Natural killer cell (primary cell): ENCODE measurements at regions not wholly inside any gene's neighbourhood (a gene's known extent, or its start where the extent isn't known, plus 50 kb on each side); places are given as distances from the start of the nearest gene placed in this dataset.

Experiments used
- ATAC-seq, 3 donors: fragments of 150-1000 bp in 2 of 3; fragments of 200-7000 bp in 1 of 3; cut with Tn5 transposase; 1 replicate in 1 of 3; 2 replicates in 2 of 3; pipeline ENCODE4 v1.10.0; 2021; ENCODE audit warnings: mild to moderate bottlenecking in 2 of 3, moderate library complexity in 2 of 3
- DNase-seq, 2 donors: peaks; one replicate each; pipeline versions ENCODE4 v3.0.0 to v3.0.0-alpha.2; 2013 to 2021; ENCODE audit warnings: mixed read lengths in 1 of 2
- H3K27ac ChIP-seq: one replicate; pipeline ENCODE4 v1.5.1; 2013; ENCODE audit warnings: mild to moderate bottlenecking, low read length
- H3K27me3 ChIP-seq: one replicate; pipeline ENCODE4 v1.6.1; 2013; ENCODE audit warnings: low read length; ENCODE audit not compliant: control insufficient read depth, insufficient read depth
- H3K36me3 ChIP-seq: one replicate; pipeline ENCODE4 v1.6.1; 2013; ENCODE audit warnings: low read length; ENCODE audit not compliant: control insufficient read depth, insufficient read depth
- H3K4me1 ChIP-seq: one replicate; pipeline ENCODE4 v1.6.1; 2013; ENCODE audit warnings: low read length; ENCODE audit not compliant: control insufficient read depth, insufficient read depth
- H3K4me3 ChIP-seq: one replicate; pipeline ENCODE4 v1.5.1; 2013; ENCODE audit warnings: low read length
- H3K9me3 ChIP-seq: one replicate; pipeline ENCODE4 v1.6.1; 2013; ENCODE audit warnings: low read length; ENCODE audit not compliant: control insufficient read depth, insufficient read depth
- H3K27ac Mint-ChIP-seq, 2 donors: one replicate each; pipeline ENCODE4 v1.8.0; 2022; ENCODE audit warnings: mild to moderate bottlenecking in 2 of 2, mixed read lengths in 2 of 2, moderate library complexity in 1 of 2
- H3K27me3 Mint-ChIP-seq, 2 donors: one replicate each; pipeline ENCODE4 v1.8.0; 2022; ENCODE audit warnings: low read depth in 2 of 2, mixed read lengths in 2 of 2
- H3K36me3 Mint-ChIP-seq: one replicate; pipeline ENCODE4 v1.8.0; 2022; ENCODE audit warnings: mixed read lengths
- H3K4me1 Mint-ChIP-seq, 2 donors: one replicate each; pipeline ENCODE4 v1.8.0; 2022; ENCODE audit warnings: mixed read lengths in 2 of 2
- H3K4me3 Mint-ChIP-seq: one replicate; pipeline ENCODE4 v1.8.0; 2022; ENCODE audit warnings: mild to moderate bottlenecking, moderate library complexity, mixed read lengths
- H3K9me3 Mint-ChIP-seq, 2 donors: one replicate each; pipeline ENCODE4 v1.8.0; 2022; ENCODE audit warnings: mixed read lengths in 2 of 2
- WGBS: methylation state at CpG from one replicate; pipeline ENCODE4 v1.1.7; 2013; ENCODE audit warnings: missing lambda C conversion rate; ENCODE audit not compliant: insufficient coverage; 5-methylcytosine and 5-hydroxymethylcytosine counted together
- intact Hi-C: fragments of 100-400 bp; cut with micrococcal nuclease; formaldehyde crosslinking; loops from one replicate; pipeline ENCODE4 v1.14.2; 2022
- TF ChIP-seq, protein P1 (sequence below): fragments of 200-600 bp; IDR thresholded peaks from one replicate; pipeline ENCODE4 v1.8.0; 2022; ENCODE audit warnings: antibody characterized with exemption

DNA sequence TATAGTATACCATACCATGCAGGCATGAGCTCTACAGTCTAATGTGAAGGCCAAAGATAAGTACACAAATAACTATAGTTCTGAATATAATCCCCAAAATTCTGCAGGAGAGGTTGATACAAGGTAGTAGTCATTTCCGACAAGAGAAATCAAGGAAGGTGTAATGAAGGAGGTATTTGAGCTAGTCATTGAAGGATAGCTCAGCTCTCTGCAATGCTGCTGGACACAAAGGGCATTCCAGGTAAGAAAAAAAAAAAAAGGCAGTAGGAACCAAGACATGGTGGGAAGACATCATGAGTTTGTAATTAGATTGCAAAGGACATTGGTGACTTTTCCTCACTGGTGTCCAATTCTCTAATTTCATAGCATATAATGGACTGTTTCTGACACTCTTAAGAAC is 285.3 kb downstream of the AHR start:
- Histone ChIP-seq H3K36me3 (no peaks in the 10 kb centered on the region), H3K4me1 (no peaks in the 10 kb centered on the region), H3K9me3 (no peaks in the 10 kb centered on the region), H3K27ac (no peak overlapping the region), H3K27me3 (no peaks in the 10 kb centered on the region), H3K4me3 (no peak overlapping the region)
- ATAC-seq (no peak), DNase-seq (no peak)
- Mint-ChIP-seq H3K4me1 (no peaks in the 10 kb centered on the region), H3K27ac (no peak overlapping the region), H3K27me3 (peaks cover under 1 to 7% of the 10 kb centered on the region in 2 donors), H3K9me3 (no peaks in the 10 kb centered on the region), H3K36me3 (no peaks in the 10 kb centered on the region), H3K4me3 (no peak overlapping the region)
- WGBS = 96% methylated on average over 1 of the region's 1 CpG
- TF ChIP-seq, protein P1, sequence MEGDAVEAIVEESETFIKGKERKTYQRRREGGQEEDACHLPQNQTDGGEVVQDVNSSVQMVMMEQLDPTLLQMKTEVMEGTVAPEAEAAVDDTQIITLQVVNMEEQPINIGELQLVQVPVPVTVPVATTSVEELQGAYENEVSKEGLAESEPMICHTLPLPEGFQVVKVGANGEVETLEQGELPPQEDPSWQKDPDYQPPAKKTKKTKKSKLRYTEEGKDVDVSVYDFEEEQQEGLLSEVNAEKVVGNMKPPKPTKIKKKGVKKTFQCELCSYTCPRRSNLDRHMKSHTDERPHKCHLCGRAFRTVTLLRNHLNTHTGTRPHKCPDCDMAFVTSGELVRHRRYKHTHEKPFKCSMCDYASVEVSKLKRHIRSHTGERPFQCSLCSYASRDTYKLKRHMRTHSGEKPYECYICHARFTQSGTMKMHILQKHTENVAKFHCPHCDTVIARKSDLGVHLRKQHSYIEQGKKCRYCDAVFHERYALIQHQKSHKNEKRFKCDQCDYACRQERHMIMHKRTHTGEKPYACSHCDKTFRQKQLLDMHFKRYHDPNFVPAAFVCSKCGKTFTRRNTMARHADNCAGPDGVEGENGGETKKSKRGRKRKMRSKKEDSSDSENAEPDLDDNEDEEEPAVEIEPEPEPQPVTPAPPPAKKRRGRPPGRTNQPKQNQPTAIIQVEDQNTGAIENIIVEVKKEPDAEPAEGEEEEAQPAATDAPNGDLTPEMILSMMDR = no peak
- intact Hi-C loops = no loop called here

DNA sequence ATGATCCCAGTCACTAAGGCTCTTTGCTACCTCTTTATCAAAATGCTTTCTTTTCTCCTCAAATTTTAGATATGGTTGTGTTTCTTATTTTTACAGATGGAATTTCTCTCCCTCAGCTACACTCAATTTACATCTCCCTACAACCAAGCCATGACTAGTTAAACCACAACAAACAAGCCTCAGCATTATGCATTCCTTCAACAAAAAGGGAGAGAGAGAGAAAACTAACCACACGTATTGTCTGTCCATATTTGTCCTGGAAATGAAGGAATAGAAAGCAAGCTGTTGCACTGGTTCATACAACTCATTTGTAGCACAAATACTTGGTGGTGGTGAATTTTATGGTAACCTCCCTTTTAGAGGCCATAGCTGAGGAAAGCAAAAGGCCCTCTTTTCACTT is 286.4 kb downstream of the AHR start:
- H3K4me1 Mint-ChIP-seq = no peaks in the 10 kb centered on the region

DNA sequence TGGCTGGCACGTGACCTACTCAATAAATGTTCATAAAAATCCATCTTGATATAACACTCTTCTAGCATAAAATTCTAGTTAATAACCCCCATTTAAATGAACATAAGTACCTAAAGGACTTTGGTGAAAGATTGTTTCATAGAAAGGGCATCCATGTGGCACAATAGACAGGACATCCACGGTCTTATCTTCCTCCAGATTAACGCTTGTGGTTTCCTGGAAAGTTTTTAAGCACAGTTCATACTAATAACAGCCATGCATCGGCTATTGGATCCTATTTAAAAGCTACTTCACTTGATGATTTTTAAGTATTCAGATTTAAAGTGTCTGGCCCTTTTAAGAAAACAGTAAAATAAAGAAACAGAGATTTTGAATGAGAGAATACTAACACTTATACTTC is 288.3 kb downstream of the AHR start:
- Mint-ChIP-seq H3K36me3 (no peaks in the 10 kb centered on the region), H3K4me3 (no peak overlapping the region), H3K9me3 (no peaks in the 10 kb centered on the region), H3K4me1 (no peaks in the 10 kb centered on the region), H3K27ac (no peak overlapping the region), H3K27me3 (peaks cover 3 to 7% of the 10 kb centered on the region in 2 donors)
- H3K27me3 ChIP-seq = no peaks in the 10 kb centered on the region
- intact Hi-C loops = no loop called here
- H3K36me3 ChIP-seq = no peaks in the 10 kb centered on the region
- TF ChIP-seq, protein P1 = no peak
- 14% methylated on average over 3 of the region's 4 CpGs for WGBS
- ATAC-seq (no peak), DNase-seq (no peak)
- no peaks in the 10 kb centered on the region for H3K9me3 ChIP-seq
- no peak overlapping the region for H3K4me3 ChIP-seq
- no peak overlapping the region for H3K27ac ChIP-seq
- H3K4me1 ChIP-seq = no peaks in the 10 kb centered on the region

More for the DNA sequence above, 286.4 kb downstream of the AHR start:
- H3K36me3 ChIP-seq = no peaks in the 10 kb centered on the region
- no CpG with 5 or more reads among the region's 1 CpG for WGBS
- Mint-ChIP-seq H3K9me3 (no peaks in the 10 kb centered on the region), H3K36me3 (no peaks in the 10 kb centered on the region), H3K4me3 (no peak overlapping the region), H3K27me3 (peaks cover 3 to 7% of the 10 kb centered on the region in 2 donors), H3K27ac (no peak overlapping the region)
- ATAC-seq (no peak), DNase-seq (no peak)
- TF ChIP-seq, protein P1 = no peak
- H3K27me3 ChIP-seq = no peaks in the 10 kb centered on the region
- no peaks in the 10 kb centered on the region for H3K9me3 ChIP-seq
- intact Hi-C loops = no loop called here
- H3K4me1 ChIP-seq = no peaks in the 10 kb centered on the region
- no peak overlapping the region for H3K4me3 ChIP-seq
- H3K27ac ChIP-seq = no peak overlapping the region

DNA sequence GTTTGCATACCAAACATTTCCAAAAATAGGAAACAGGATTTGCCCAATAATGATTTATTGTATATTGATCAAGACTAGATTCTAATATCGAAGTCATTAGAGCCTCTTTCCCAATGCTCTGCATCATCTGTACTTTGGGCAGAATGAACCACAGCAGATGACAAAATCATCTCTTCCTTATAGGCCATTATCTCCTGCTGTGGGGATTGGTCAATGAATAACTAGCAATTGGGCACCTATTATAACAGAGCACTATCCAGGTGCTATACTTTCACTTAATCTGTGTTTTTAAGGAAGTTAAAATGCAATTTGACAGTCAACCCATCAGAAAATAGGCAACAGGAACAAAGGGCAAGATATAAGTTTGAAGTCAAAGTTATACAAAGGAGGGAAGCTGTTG is 290.3 kb downstream of the AHR start:
- no peaks in the 10 kb centered on the region for H3K4me1 Mint-ChIP-seq

More for the DNA sequence above, 290.3 kb downstream of the AHR start:
- H3K9me3 Mint-ChIP-seq = no peaks in the 10 kb centered on the region
- H3K27me3 ChIP-seq = no peaks in the 10 kb centered on the region
- no peak overlapping the region for H3K27ac ChIP-seq
- H3K4me1 ChIP-seq = no peaks in the 10 kb centered on the region
- no peak for DNase-seq
- H3K4me3 Mint-ChIP-seq = no peak overlapping the region
- H3K36me3 Mint-ChIP-seq = no peaks in the 10 kb centered on the region
- H3K27ac Mint-ChIP-seq = no peak overlapping the region
- H3K4me3 ChIP-seq = no peak overlapping the region
- intact Hi-C loops = no loop called here
- TF ChIP-seq, protein P1 = no peak
- H3K9me3 ChIP-seq = no peaks in the 10 kb centered on the region
- peaks cover 3 to 7% of the 10 kb centered on the region in 2 donors for H3K27me3 Mint-ChIP-seq
- no peaks in the 10 kb centered on the region for H3K36me3 ChIP-seq
- 100% methylated on average over 1 of the region's 1 CpG for WGBS
- ATAC-seq = no peak
